DOHH2 (cell line): ENCODE measurements at regions not wholly inside any gene's neighbourhood (a gene's known extent, or its start where the extent isn't known, plus 50 kb on each side); places are given as distances from the start of the nearest gene placed in this dataset.
"Not testable (repeated sequence)": the region's sequence is repeated elsewhere in the genome, so short reads cannot be mapped to it uniquely, and the experiment has no call there.

ENCODE experiments used
- H3F3A ChIP-seq: fragments of 200-600 bp; sonication (generic), shearing (Covaris generic); 2 replicates; pipeline ENCODE4 v1.6.0; 2016; ENCODE audit warnings: antibody characterized with exemption, mild to moderate bottlenecking; ENCODE audit not compliant: control insufficient read depth, insufficient read depth
- H3K27ac ChIP-seq: fragments of 200-600 bp; sonication (generic); 2 replicates; pipeline ENCODE4 v1.5.1; 2014; ENCODE audit warnings: low read depth, mild to moderate bottlenecking, low read length, moderate library complexity
- H3K27me3 ChIP-seq: fragments of 200-600 bp; sonication (generic); 2 replicates; pipeline ENCODE4 v1.6.1; 2014; ENCODE audit warnings: mild to moderate bottlenecking, low read length, mixed read lengths; ENCODE audit not compliant: control insufficient read depth
- H3K36me3 ChIP-seq: fragments of 200-600 bp; sonication (generic); 2 replicates; pipeline ENCODE4 v1.6.1; 2014; ENCODE audit warnings: mild to moderate bottlenecking, low read length, moderate library complexity, mixed read lengths; ENCODE audit not compliant: control insufficient read depth
- H3K4me1 ChIP-seq: fragments of 200-600 bp; sonication (generic); 2 replicates; pipeline ENCODE4 v1.6.1; 2014; ENCODE audit warnings: mild to moderate bottlenecking, low read length, mixed read lengths; ENCODE audit not compliant: control insufficient read depth
- H3K4me2 ChIP-seq: fragments of 200-600 bp; sonication (generic); 2 replicates; pipeline ENCODE4 v1.6.0; 2014; ENCODE audit warnings: mild to moderate bottlenecking, low read length, moderate library complexity
- H3K4me3 ChIP-seq: fragments of 200-600 bp; sonication (generic); 2 replicates; pipeline ENCODE4 v1.5.1; 2014; ENCODE audit warnings: mild to moderate bottlenecking, low read length, mixed read lengths
- H3K79me2 ChIP-seq: fragments of 200-600 bp; sonication (generic); 2 replicates; pipeline ENCODE4 v1.6.1; 2014; ENCODE audit warnings: mild to moderate bottlenecking, low read length, mixed read lengths; ENCODE audit not compliant: control insufficient read depth
- H3K9me2 ChIP-seq: fragments of 200-600 bp; sonication (generic); replicated peaks from 2 replicates; pipeline ENCODE4 v1.6.1; 2014; ENCODE audit warnings: mild to moderate bottlenecking, low read length, mixed read lengths; ENCODE audit not compliant: control insufficient read depth
- H3K9me3 ChIP-seq: fragments of 200-600 bp; sonication (generic); 2 replicates; pipeline ENCODE4 v1.6.1; 2014; ENCODE audit warnings: antibody characterized with exemption, low read length, mixed read lengths; ENCODE audit not compliant: control insufficient read depth, insufficient read depth
- H4K20me1 ChIP-seq: fragments of 200-600 bp; sonication (generic); 2 replicates; pipeline ENCODE4 v1.6.0; 2014; ENCODE audit warnings: low read depth, mild to moderate bottlenecking, antibody characterized with exemption, low read length, moderate library complexity; ENCODE audit not compliant: control insufficient read depth, insufficient read depth
- CTCF ChIP-seq: fragments of 200-600 bp; sonication (generic); IDR thresholded peaks from one replicate; pipeline ENCODE4 v1.5.1; 2014; ENCODE audit warnings: antibody characterized with exemption, mild to moderate bottlenecking, low read depth, low read length; ENCODE audit not compliant: poor library complexity, severe bottlenecking
- EZH2phosphoT487 ChIP-seq: fragments of 200-600 bp; sonication (generic); IDR thresholded peaks from 2 replicates; pipeline ENCODE4 v1.6.1; 2017; ENCODE audit warnings: borderline replicate concordance, mild to moderate bottlenecking, antibody characterized with exemption, low read length, moderate library complexity, mixed read lengths

- no peaks in the 10 kb centered on the region for H3K27me3 ChIP-seq
- no peaks in the 10 kb centered on the region for H4K20me1 ChIP-seq
- no peak overlapping the region for H3K27ac ChIP-seq
- no peak overlapping the region for H3K4me2 ChIP-seq
- no peaks in the 10 kb centered on the region for H3K36me3 ChIP-seq
- H3K79me2 ChIP-seq, result no peaks in the 10 kb centered on the region
- peaks cover 9% of the 10 kb centered on the region; the same call in 1 of the 2 replicates for H3K9me3 ChIP-seq
- no peak for TF ChIP-seq CTCF
- TF ChIP-seq EZH2phosphoT487, result no peak
- no peaks in the 10 kb centered on the region for H3K9me2 ChIP-seq
- H3F3A ChIP-seq, result no peaks in the 10 kb centered on the region
- no peaks in the 10 kb centered on the region for H3K4me1 ChIP-seq
- H3K4me3 ChIP-seq, result no peak overlapping the region
Measured at GRCh38 chr7:16963044-16963443, 81.3 kb upstream of the AGR3 start.

GRCh38 chr7:16965697-16966096, 83.9 kb upstream of the AGR3 start:
- H3K9me2 ChIP-seq, H3K36me3 ChIP-seq, H3K27ac ChIP-seq, H4K20me1 ChIP-seq, H3K79me2 ChIP-seq, H3F3A ChIP-seq, H3K9me3 ChIP-seq, H3K4me1 ChIP-seq, H3K4me3 ChIP-seq, H3K4me2 ChIP-seq, H3K27me3 ChIP-seq: not testable (repeated sequence)

GRCh38 chr7:16967300-16967811, 85.6 kb upstream of the AGR3 start:
- Histone ChIP-seq H3K79me2 (no peaks in the 10 kb centered on the region), H3K9me3 (peaks cover 9% of the 10 kb centered on the region; the same call in 1 of the 2 replicates), H3K4me3 (no peak overlapping the region), H4K20me1 (no peaks in the 10 kb centered on the region), H3K36me3 (no peaks in the 10 kb centered on the region), H3F3A (no peaks in the 10 kb centered on the region), H3K4me1 (peaks cover 8% of the 10 kb centered on the region), H3K27me3 (no peaks in the 10 kb centered on the region), H3K27ac (no peak overlapping the region), H3K4me2 (no peak overlapping the region), H3K9me2 (0 out of 2 replicates have a peak, but pooled peaks cover 3% of the 10 kb centered on the region)
- no peak for TF ChIP-seq CTCF
- no peak for TF ChIP-seq EZH2phosphoT487

GRCh38 chr7:16970732-16971482, 89.1 kb upstream of the AGR3 start:
- peaks cover 3% of the 10 kb centered on the region; the same call in 1 of the 2 replicates for H3K9me3 ChIP-seq
- H3K27ac ChIP-seq, result no peak overlapping the region
- H3K79me2 ChIP-seq, result no peaks in the 10 kb centered on the region
- peaks cover 14% of the 10 kb centered on the region for H3K4me1 ChIP-seq
- TF ChIP-seq EZH2phosphoT487 (no peak), CTCF (no peak)
- no peaks in the 10 kb centered on the region for H4K20me1 ChIP-seq
- H3K27me3 ChIP-seq, result no peaks in the 10 kb centered on the region
- H3K4me2 ChIP-seq, result no peak overlapping the region
- H3K36me3 ChIP-seq, result no peaks in the 10 kb centered on the region
- no peak overlapping the region for H3K4me3 ChIP-seq
- no peaks in the 10 kb centered on the region for H3F3A ChIP-seq
- H3K9me2 ChIP-seq, result 0 out of 2 replicates have a peak, but pooled peaks cover 3% of the 10 kb centered on the region
